ENCODE measurements at regions not wholly inside any gene's neighbourhood (a gene's known extent, or its start where the extent isn't known, plus 50 kb on each side); places are given as distances from the start of the nearest gene placed in this dataset.

GRCh38 chr2:66982766-66983165 lies 414.4 kb upstream of the ETAA1 start:
- TF ChIP-seq CTCF (IDR thresholded peaks at IDR 0.05): no peak
- no peak for TF ChIP-seq EP300 (IDR thresholded peaks at IDR 0.05)
- TF ChIP-seq POLR2AphosphoS5 (IDR thresholded peaks at IDR 0.05): no peak
- TF ChIP-seq POLR2A (IDR thresholded peaks at IDR 0.05; ENCODE audit: low read depth): no peak

Measured in esophagus muscularis mucosa (tissue), 4 donors.